ENCODE measurements at regions not wholly inside any gene's neighbourhood (a gene's known extent, or its start where the extent isn't known, plus 50 kb on each side); places are given as distances from the start of the nearest gene placed in this dataset.

DNA sequence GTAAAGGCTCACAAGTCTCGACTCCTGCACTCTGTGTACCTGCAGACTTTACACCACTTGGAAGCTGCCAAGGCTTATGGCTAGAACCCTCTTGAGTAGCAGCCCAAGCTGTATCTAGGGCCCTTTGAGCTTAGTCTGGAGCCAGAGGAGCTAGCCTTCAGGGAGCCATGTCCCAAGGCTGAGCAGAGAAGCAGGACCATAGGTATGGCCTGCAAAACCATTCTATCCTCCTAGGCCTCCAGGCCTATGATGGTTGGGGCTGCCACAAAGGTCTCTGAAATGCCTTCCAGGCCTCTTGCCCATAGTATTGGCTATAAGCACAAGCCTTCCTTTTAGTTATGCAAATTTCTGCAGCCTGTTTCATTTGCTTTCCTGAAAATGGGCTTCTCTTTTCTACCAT is 380.7 kb upstream of the CPXCR1 start:
- H3K36me3 ChIP-seq: no peaks in the 10 kb centered on the region
- H3K27ac ChIP-seq: no peak overlapping the region
- TF ChIP-seq POLR2AphosphoS5 (IDR thresholded peaks at IDR 0.05): no peak
- H3K27me3 ChIP-seq: peaks cover 0 to 8% of the 10 kb centered on the region in 2 donors
- peaks cover 17 to 25% of the 10 kb centered on the region in 2 donors for H3K9me3 ChIP-seq
- no peak overlapping the region for H3K4me3 ChIP-seq
- H3K4me1 ChIP-seq: no peaks in the 10 kb centered on the region
- no peak for DNase-seq (ENCODE audit: low spot score in 2 of 2)
- intact Hi-C loops (cut with DNase I; ENCODE audit: low total_unique reads): no loop called here

DNA sequence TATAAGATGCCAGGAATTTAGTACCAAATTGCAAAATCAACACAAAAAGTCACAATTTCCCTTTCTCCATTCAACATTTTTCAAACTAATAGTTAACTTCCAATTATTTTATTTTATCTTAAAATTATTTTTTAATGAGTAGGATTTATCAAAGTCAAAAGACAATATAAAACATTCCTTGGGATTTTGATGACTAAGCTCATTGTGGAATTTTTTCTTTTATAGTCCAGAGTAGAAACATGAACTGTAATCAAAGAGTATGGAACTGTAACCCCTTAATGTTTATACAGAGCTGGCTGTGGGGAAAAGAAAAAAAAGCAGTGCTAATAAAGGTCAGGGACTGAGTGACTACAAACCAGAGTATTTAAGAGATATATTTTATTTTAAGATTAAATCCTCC is 368.6 kb upstream of the CPXCR1 start:
- TF ChIP-seq POLR2AphosphoS5 (IDR thresholded peaks at IDR 0.05) (no peak), POLR2A (IDR thresholded peaks at IDR 0.05) (no peak)
- Histone ChIP-seq H3K27ac (no peak overlapping the region), H3K9me3 (no peaks in the 10 kb centered on the region), H3K36me3 (no peaks in the 10 kb centered on the region), H3K4me3 (no peak overlapping the region), H3K4me1 (no peaks in the 10 kb centered on the region), H3K27me3 (peaks cover 0 to 27% of the 10 kb centered on the region in 2 donors)
- intact Hi-C loops (cut with DNase I; ENCODE audit: low total_unique reads): no loop called here
- DNase-seq (ENCODE audit: low spot score in 2 of 2): no peak

DNA sequence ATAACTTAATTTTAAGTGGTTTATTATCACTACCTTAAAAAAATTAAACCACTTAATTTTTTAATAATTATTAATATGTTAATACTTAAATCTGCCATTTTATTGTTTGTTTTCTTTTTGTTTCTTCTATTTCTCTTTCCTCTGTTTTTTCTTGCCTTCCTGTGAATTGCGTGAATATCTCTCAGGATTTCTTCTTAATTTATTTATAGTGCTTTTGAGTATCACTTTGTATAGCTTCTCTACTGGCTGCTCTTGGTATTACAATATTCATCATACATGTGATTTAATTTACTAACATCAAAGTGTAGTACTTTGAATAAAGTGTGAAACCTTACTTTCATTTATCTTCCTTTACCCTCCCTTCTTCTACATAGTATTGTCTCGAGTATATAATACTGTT is 349.5 kb upstream of the CPXCR1 start:
- Histone ChIP-seq H3K27ac (no peak overlapping the region), H3K27me3 (no peaks in the 10 kb centered on the region), H3K4me1 (no peaks in the 10 kb centered on the region), H3K36me3 (no peaks in the 10 kb centered on the region), H3K9me3 (no peaks in the 10 kb centered on the region), H3K4me3 (no peak overlapping the region)
- no peak for TF ChIP-seq POLR2A (IDR thresholded peaks at IDR 0.05)
- TF ChIP-seq, protein P1, sequence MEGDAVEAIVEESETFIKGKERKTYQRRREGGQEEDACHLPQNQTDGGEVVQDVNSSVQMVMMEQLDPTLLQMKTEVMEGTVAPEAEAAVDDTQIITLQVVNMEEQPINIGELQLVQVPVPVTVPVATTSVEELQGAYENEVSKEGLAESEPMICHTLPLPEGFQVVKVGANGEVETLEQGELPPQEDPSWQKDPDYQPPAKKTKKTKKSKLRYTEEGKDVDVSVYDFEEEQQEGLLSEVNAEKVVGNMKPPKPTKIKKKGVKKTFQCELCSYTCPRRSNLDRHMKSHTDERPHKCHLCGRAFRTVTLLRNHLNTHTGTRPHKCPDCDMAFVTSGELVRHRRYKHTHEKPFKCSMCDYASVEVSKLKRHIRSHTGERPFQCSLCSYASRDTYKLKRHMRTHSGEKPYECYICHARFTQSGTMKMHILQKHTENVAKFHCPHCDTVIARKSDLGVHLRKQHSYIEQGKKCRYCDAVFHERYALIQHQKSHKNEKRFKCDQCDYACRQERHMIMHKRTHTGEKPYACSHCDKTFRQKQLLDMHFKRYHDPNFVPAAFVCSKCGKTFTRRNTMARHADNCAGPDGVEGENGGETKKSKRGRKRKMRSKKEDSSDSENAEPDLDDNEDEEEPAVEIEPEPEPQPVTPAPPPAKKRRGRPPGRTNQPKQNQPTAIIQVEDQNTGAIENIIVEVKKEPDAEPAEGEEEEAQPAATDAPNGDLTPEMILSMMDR (IDR thresholded peaks at IDR 0.05): no peak
- TF ChIP-seq POLR2AphosphoS5 (IDR thresholded peaks at IDR 0.05): no peak
- DNase-seq (ENCODE audit: low spot score in 2 of 2): no peak
- intact Hi-C loops (cut with DNase I; ENCODE audit: low total_unique reads): loop anchor here (2.0 kb wide), 1 partner anchor 13 kb away; no protein-coding TSS in a partner anchor

DNA sequence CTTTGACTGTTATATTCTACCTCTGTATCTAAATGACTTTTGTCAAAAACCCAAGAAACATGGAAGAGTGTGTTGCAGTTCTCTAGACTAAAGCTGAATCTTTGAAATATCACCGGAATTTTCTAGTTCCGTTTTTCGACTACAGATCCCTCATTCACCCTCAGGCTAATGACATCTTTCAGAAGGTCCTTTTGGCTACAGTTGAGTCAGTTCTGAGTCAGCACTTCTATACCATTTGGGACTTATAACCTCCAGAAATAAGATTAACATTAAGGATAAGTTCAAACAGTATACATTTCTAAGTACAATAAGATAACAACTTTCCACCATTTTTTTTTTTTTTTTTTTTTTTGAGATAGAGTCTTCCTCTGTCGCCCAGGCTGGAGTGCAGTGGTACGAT is 331.0 kb upstream of the CPXCR1 start:
- Histone ChIP-seq H3K4me1 (no peaks in the 10 kb centered on the region), H3K36me3 (no peaks in the 10 kb centered on the region), H3K27me3 (peaks cover 0 to 10% of the 10 kb centered on the region in 2 donors), H3K9me3 (no peaks in the 10 kb centered on the region), H3K27ac (no peak overlapping the region), H3K4me3 (no peak overlapping the region)
- TF ChIP-seq POLR2A (IDR thresholded peaks at IDR 0.05) (no peak), POLR2AphosphoS5 (IDR thresholded peaks at IDR 0.05) (no peak)
- TF ChIP-seq, protein P1 (IDR thresholded peaks at IDR 0.05): no peak
- no peak for DNase-seq (ENCODE audit: low spot score in 2 of 2)
- intact Hi-C loops (cut with DNase I; ENCODE audit: low total_unique reads): no loop called here

DNA sequence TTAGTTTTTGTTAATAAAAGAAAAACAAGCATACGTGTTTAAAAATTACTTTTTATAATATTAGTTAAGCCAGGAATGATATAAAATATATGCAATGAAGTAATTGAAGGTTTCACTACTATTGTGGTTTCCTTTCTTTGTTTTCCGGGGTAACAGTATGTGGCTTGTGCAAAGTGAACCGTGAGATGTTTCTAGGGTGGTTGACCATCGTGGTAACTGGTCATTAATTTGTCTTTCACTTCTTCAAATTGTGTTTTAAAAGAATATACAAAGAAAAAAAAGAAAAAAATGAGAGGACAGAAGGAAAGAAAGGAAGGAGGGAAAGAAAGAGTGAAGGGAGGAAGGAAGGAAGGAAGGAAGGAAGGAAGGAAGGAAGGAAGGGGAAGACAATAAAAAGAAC is 330.1 kb upstream of the CPXCR1 start:
- intact Hi-C loops (cut with DNase I; ENCODE audit: low total_unique reads): no loop called here
- Histone ChIP-seq H3K27ac (no peak overlapping the region), H3K36me3 (no peaks in the 10 kb centered on the region), H3K27me3 (peaks cover 0 to 12% of the 10 kb centered on the region in 2 donors), H3K9me3 (no peaks in the 10 kb centered on the region), H3K4me1 (no peaks in the 10 kb centered on the region), H3K4me3 (no peak overlapping the region)
- DNase-seq (ENCODE audit: low spot score in 2 of 2): no peak
- TF ChIP-seq POLR2A (IDR thresholded peaks at IDR 0.05) (no peak), POLR2AphosphoS5 (IDR thresholded peaks at IDR 0.05) (no peak)
- TF ChIP-seq, protein P1 (IDR thresholded peaks at IDR 0.05): no peak

DNA sequence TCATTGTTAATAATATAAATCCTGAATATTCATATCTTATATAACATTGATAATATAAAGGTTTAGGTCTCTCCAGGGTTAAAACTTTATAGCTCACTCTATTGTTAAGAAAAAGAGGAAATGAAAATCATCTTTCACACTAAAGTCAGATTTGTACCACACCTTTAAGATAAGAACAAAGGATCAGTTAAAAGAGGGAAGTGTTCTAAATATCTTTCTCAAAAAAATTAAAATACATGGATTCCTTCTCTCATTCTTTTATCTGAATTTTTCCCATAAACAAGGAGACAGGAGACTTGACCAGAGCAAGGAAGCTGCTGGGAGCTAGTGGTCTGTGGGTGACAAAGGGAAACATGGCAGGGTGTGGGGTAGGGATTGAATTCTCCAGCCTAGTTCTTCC is 323.0 kb upstream of the CPXCR1 start:
- Histone ChIP-seq H3K27me3 (peaks cover 0 to 19% of the 10 kb centered on the region in 2 donors), H3K36me3 (no peaks in the 10 kb centered on the region), H3K9me3 (no peaks in the 10 kb centered on the region), H3K4me1 (no peaks in the 10 kb centered on the region), H3K4me3 (no peak overlapping the region), H3K27ac (no peak overlapping the region)
- intact Hi-C loops (cut with DNase I; ENCODE audit: low total_unique reads): no loop called here
- TF ChIP-seq POLR2AphosphoS5 (IDR thresholded peaks at IDR 0.05): no peak
- no peak for TF ChIP-seq POLR2A (IDR thresholded peaks at IDR 0.05)
- TF ChIP-seq, protein P1 (IDR thresholded peaks at IDR 0.05): no peak
- DNase-seq (ENCODE audit: low spot score in 2 of 2): no peak

Data from breast epithelium (tissue), 4 donors.